ENCODE measurements at regions not wholly inside any gene's neighbourhood (a gene's known extent, or its start where the extent isn't known, plus 50 kb on each side); places are given as distances from the start of the nearest gene placed in this dataset.
A peak's percentile ranks its signal among the peaks of the same experiment; 100 is the strongest.

DNA sequence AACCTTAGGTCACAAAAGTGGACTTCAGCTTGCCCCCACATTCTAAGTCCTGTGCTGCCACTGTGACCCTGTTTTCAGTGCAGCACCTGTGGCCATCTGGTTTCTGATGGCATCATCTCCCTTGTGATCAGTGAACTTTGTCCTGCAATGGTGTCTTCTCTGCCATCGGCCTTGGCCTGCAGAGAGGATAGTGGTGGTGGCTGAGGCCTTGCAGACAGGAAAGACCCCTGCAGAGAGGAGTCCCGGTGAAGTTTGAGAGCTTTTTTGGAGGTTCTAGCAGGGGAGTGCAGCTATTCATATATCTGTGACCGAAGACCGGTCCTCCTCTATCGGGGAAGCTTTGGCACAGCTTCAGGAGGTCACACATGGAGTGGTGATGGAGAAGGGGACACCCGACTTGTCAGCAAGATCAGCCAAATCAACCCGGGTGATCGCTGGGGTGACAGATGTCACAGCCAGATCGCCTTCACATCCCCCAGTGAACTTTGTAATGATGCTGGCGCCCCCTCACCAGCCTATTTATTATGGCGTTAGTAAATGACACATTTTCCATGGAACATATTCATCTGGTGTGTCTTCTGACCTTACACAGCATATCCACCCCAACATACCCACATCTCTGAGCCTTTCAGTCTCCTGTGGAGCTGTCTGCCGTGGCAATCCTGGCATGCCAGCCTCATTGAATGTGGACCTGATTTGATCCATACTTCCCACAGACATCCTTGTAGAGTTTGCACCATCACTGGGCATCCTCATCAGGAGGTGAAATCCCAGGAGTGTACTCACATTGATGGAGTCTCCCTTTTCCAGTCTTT, 136.1 kb downstream of the PAPOLA start:
- no peak for DNase-seq (ENCODE audit: low read depth, low spot score)

DNA sequence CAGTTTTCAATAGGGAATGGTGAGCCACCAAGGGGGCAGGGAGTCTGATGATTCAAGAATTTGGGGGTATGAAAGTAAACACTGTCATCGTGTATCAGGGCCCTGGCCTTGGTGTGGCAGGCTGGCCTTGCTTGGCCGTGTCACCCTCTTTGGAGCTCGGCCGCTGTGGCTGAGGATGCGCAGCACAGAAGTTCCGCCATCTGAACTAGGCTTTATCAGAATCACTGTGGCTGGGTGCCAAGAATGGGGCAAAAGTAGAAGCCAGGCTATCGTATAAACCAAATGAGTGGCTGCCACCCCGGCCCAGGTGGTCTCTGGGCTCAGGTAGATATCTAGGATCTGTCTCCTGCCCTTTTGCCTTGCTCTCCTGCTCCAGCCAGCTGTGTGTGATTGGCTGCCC, 137.4 kb downstream of the PAPOLA start:
- DNase-seq (ENCODE audit: low read depth, low spot score) = no peak

DNA sequence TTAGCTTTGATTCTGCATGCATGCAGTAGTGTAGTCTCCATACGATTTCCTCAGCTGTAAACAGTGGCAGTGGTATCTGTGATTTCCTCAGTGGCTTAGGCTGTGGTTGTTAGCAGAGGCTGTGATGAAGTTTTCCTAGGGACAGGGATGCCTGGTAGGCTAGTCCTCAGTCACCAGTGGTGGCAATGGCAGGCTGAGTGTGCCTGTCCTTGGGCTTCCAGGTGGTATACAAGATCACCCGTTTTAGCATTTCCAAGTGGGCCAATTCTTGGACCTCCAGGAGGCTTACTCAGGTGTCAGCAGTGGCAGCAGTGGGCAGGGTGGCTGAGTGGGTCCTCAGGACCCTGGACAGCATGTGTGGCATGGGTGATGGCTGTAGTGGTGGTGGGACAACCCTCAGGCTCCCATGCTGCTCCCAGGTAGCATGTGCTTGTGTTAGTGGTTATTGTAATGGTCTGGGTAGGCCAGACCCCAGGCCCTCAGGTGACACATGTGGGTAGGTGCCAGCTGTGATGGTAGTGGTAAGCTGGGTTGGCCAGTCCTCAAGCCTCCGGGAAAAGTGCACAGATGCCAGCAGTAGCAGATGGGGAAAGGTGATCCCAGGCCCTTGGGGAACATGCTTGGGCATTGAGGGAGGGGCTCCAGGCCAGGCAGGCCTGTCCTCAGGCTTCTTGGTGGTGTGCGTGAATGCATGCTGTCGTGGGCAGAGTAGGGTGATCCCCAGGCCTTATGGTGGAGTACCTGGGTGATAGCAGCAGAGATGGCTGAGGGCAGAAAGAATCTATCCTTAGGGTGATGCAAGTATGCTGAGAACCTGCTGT, 146.5 kb downstream of the PAPOLA start:
- DNase-seq (ENCODE audit: low read depth, low spot score) = no peak

DNA sequence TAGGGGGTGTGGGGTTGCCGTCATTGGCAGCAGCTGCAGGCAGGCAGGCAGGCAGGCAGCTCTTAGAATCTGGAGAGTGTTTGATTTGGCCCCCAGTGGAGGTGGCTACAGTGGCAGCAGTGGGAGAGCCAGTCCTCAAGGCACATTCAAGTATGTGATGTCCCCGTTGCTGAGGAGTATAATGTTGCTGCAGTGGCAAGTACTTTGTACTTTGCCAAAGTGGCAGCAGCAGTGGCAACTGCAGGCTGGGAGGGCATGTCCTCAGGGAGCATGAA, 147.1 kb downstream of the PAPOLA start:
- no peak for DNase-seq (ENCODE audit: low read depth, low spot score)

DNA sequence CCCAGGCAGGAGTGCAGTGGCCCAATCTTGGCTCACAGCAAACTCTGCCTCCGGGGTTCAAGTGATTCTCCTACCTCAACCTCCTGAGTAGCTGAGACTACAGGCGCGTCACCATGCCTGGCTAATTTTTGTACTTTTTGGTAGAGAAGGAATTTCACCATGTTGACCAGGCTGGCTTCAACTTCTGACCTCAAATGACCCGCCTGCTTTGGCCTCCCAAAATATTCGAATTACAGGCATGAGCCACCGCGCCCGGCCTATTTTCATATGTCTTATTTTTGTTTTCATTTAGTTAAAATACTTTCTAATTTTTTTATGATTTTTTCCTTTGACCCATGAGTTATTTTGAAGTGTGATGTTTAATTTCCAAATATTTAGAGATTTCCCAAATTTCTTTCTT, 143.6 kb upstream of the VRK1 start:
- DNase-seq (ENCODE audit: low read depth, low spot score) = no peak

DNA sequence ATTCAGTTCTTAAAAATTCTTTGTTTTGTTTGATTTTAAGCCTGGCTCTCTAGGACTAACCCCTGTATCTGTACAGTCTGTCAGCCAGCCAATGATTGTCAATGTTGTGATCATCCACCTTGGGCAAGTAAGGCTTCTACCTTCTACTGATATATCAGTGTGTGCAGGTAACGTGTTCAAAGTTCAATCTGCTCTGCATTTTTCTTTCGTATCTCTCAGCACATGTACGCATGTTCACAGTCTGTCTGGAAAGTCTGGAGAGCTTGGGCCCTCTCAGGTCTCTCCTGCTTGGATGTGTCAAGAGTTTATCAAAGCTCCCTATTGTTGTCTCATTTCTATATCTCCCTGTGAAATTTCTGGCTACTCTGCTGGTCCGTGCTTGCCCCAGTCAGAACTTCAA, 138.6 kb upstream of the VRK1 start:
- no peak for DNase-seq (ENCODE audit: low read depth, low spot score)

DNA sequence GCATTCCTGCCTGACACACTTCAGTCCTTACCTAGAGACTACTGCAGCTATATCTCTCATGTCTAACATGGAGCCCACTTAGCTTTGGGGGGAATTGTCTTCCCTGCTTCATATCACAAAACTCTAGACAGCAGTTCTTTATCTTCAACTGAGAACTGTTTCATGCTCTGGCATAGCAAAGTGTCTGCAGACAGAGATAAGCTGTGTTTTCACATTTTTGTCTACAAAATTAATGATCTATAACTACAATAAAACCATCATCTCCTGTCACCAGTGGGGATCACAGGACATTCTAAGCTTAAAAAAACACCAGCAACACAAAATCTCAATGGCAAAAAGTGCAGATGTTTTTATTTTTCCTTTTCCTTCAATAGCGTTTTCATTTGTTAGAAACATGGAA, 137.1 kb upstream of the VRK1 start:
- DNase-seq (ENCODE audit: low read depth, low spot score) = no peak

- peak; percentile 86 for DNase-seq (ENCODE audit: low read depth, low spot score)
Observed at GRCh38 chr14:96660667-96661066, 136.5 kb upstream of the VRK1 start.

GRCh38 chr14:96661244-96661969, 135.8 kb upstream of the VRK1 start:
- DNase-seq (ENCODE audit: low read depth, low spot score) = peak; percentile 45

- DNase-seq (ENCODE audit: low read depth, low spot score) = no peak
Observed at GRCh38 chr14:96662116-96662970, 134.8 kb upstream of the VRK1 start.

DNA sequence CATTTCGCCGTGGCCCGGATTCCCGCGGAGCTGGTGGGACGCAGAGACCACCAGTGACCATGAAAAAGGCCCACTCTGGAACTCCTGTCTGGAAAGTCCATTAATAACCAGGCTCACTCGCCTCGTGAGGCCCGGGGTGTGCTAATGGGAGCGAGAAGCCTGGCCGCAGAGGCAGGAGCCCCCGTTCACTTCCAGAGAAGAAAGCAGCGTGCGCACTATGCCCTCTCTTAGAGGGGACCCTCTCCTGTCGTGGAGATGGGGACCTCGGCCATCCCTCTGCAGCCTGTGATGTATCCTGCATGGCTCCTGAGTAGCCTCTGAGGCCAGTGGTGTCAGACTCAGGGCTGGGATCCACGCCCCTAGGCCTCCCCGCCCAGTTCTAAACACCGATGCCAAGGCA, 134.1 kb upstream of the VRK1 start:
- no peak for DNase-seq (ENCODE audit: low read depth, low spot score)

GRCh38 chr14:96663491-96664067, 133.6 kb upstream of the VRK1 start:
- no peak for DNase-seq (ENCODE audit: low read depth, low spot score)

DNA sequence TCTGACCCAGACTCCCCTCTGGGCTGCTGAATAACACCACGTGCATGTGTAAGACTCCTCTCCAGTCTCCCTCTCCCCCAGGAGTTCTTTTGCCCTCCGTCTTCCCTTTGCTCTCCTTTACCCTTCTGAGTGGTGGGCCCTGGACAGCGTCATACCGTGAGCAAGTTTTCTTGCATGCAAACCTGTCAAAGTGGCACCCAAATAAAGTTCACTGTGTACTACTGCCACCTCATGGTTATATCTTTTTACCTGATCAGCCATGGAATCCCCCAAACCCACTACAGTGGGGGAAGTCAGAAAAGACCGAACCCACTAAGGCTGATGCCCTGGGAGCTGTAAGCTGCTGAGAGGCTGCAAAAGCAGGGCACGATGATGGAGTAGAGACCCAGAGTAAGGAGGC, 131.1 kb upstream of the VRK1 start:
- no peak for DNase-seq (ENCODE audit: low read depth, low spot score)

DNA sequence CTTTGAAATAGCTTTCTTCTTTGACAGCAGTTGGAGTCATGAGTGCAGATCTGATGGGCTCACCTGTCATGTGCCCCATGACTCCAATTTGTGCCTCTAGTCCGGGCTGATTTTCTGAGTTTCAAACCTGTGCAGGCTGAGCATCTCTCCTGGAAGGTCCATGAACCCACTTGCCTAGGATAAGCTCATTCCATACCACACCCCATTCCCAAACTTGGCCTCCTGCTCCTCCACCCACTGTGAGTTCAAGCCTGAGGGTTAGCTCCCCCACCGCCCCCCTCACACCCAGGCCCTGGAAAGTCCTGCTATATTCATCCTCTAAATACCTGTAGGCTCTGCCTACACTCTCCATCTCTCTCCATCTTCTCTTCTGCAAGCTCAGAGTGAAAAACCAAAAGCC, 126.8 kb upstream of the VRK1 start:
- DNase-seq (ENCODE audit: low read depth, low spot score) = no peak

- DNase-seq (ENCODE audit: low read depth, low spot score) = no peak
Observed at GRCh38 chr14:96671218-96671617, 126.0 kb upstream of the VRK1 start.

DNA sequence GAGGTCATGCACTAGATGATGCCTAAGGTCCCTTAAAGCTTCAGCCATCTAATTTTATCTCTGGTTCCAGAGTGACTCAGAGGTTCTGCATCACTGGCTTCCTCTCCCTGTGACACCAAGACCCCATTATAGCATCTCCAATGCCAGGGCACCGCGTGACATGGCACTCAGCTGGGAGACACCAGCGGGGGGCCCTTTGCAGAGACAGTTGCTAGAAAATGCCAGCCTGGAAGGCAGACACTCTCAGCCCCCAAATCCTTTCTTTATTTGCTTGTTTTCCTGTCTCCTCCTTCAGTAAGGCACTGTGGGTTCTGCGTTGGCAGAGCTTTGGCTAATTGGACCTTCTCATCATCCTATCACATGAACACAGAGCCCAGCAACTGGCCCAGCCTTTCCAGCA, 123.5 kb upstream of the VRK1 start:
- no peak for DNase-seq (ENCODE audit: low read depth, low spot score)

GRCh38 chr14:96674121-96674520, 123.1 kb upstream of the VRK1 start:
- DNase-seq (ENCODE audit: low read depth, low spot score) = no peak

DNA sequence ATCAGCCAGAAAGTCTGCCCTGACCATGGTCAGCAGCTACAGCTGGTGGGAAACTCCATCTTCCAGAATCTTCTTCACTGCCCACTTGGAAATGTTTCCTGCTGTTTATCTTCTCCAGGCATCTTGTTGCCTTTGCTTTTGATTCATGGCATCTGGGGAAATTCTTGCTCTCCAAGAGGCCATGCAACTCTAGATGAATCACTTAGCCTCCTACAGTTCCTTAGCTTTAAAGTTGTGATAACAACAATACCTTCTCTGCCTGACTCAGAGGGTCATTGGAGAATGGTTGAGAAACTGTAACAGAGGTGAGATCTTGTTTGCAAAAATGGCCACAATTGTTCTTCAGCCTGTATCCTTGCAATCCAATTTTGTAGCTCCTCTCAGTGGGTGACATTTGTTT, 121.0 kb upstream of the VRK1 start:
- DNase-seq (ENCODE audit: low read depth, low spot score) = no peak

GRCh38 chr14:96681829-96682228, 115.4 kb upstream of the VRK1 start:
- DNase-seq (ENCODE audit: low read depth, low spot score) = no peak

GRCh38 chr14:96682401-96682800, 114.8 kb upstream of the VRK1 start:
- DNase-seq (ENCODE audit: low read depth, low spot score) = no peak

GRCh38 chr14:96683562-96684289, 113.5 kb upstream of the VRK1 start:
- no peak for DNase-seq (ENCODE audit: low read depth, low spot score)
